Fibroblast of pulmonary artery (primary cell): ENCODE measurements at regions not wholly inside any gene's neighbourhood (a gene's known extent, or its start where the extent isn't known, plus 50 kb on each side); places are given as distances from the start of the nearest gene placed in this dataset.

Experiments used
- DNase-seq: peaks from one replicate; pipeline ENCODE4 v3.0.0-alpha.2; 2010; ENCODE audit warnings: low read depth
- H3K4me3 ChIP-seq: replicated peaks from 2 replicates; pipeline ENCODE4 v1.5.1; 2011; ENCODE audit warnings: low read depth, mild to moderate bottlenecking, control low read depth, low read length, moderate library complexity
- CTCF ChIP-seq: IDR thresholded peaks from 2 replicates; pipeline ENCODE4 v1.5.1; 2011; ENCODE audit warnings: mild to moderate bottlenecking, control low read depth, low read length, inconsistent platforms; ENCODE audit errors: missing control alignments

DNA sequence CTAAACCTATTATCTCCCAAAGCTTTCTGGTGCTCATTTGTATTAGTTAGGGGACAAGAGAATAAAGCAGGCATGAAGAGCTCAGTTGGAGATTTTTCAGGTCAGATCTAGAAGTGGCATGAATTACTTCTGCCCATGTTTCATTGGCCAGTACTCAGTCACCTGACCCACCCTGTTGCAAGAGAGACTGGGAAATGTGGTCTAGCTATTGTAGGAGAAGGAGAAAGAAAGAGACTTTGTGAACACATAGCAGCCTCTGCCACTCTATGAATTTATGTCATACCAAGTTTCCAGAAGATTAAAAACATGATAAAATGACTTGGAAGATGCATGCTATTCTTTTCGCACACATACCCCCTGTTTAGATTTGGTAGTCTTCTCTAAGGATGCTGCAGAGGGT, 302.3 kb upstream of the RUNX1 start:
- no peak for TF ChIP-seq CTCF
- H3K4me3 ChIP-seq, result no peak overlapping the region
- DNase-seq, result no peak

GRCh38 chr21:35350965-35351364, 301.9 kb upstream of the RUNX1 start:
- DNase-seq, result no peak
- TF ChIP-seq CTCF, result no peak
- H3K4me3 ChIP-seq, result no peak overlapping the region

DNA sequence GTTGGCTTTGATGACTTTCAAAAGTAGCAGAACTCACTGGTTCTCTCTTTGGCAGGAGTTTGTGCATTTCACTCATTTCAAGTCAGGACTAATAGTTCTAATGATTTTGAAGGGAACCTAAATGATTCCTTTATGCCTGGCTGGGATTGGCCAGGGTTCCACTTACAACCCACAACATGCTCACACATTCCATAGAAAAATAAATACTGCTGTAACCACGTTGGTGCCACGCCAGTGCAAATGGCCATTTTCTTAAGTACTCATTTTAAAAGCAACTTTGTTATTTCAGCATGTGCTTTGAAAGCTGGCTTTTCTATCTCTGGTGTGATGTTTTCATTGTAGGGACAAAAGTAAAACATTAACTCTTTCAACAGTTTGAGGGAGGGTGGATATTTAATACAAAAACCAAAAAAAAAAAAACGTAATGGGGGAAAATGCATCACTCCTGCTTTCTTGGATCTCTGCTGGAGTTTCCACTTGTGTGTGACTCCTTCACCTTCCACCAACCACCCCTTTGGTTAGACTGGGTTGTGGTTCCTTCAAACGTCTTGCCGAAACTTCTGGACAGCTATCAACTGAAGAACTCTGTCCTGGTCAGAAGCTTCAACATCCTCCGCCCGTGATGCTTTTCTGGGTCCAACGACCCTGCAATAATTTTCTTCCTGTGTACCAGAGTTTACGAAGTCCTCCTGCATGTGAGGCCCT, 300.4 kb upstream of the RUNX1 start:
- DNase-seq, result peak; percentile 17
- no peak for TF ChIP-seq CTCF
- no peak overlapping the region for H3K4me3 ChIP-seq

DNA sequence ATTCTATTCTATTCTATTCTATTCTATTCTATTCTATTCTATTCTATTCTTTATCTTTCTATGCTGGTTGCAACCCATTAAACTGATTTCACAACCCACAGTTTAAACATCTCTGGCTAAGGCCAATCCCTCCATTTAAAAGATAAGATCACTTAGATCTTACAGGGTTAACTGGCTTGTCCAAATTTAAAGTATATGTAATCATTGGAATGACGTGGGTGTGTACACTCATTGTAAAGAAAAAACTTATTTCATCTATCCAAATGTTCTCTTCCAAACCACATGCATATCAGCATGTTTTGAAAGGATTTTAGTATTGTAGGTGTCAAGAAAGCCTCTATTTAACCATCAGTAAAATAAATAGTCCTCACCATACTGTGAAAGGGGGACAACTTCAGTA, 299.6 kb upstream of the RUNX1 start:
- no peak for DNase-seq
- no peak for TF ChIP-seq CTCF
- H3K4me3 ChIP-seq, result no peak overlapping the region

GRCh38 chr21:35346697-35347096, 297.6 kb upstream of the RUNX1 start:
- DNase-seq, result no peak
- no peak for TF ChIP-seq CTCF
- H3K4me3 ChIP-seq, result no peak overlapping the region

DNA sequence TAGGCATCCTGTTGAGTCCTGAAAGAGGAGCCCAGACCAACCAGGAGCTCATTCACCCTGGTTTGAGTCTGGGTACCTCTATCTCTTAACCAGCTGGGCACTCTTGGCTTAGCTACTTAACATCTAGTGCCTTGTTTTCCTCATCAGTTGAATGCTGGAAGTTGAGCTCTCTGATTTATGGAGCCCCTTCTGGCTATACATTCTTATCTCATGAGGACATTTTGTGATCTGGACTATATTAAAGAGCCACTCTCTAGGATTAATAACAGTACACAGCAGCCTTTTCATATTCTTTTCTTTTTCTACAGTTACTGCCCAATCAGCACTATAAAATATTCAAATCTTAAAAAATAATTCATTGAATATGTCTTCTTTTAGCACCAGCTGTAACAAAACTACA, 296.9 kb upstream of the RUNX1 start:
- no peak for TF ChIP-seq CTCF
- no peak overlapping the region for H3K4me3 ChIP-seq
- no peak for DNase-seq

- TF ChIP-seq CTCF, result no peak
- no peak overlapping the region for H3K4me3 ChIP-seq
- no peak for DNase-seq
Observed at GRCh38 chr21:35344582-35344981, 295.5 kb upstream of the RUNX1 start.
